HG02840 (cell line): ENCODE measurements at regions not wholly inside any gene's neighbourhood (a gene's known extent, or its start where the extent isn't known, plus 50 kb on each side); places are given as distances from the start of the nearest gene placed in this dataset.
A peak's percentile ranks its signal among the peaks of the same experiment; 100 is the strongest.
"Not testable (repeated sequence)": the region's sequence is repeated elsewhere in the genome, so short reads cannot be mapped to it uniquely, and the experiment has no call there.

ENCODE experiments used
- ATAC-seq: cut with Tn5 transposase; IDR thresholded peaks from one replicate; pipeline ENCODE4 v1.9.1; 2021; ENCODE audit warnings: mild to moderate bottlenecking, moderate library complexity, moderate number of reproducible peaks; ENCODE audit not compliant: unreplicated experiment, low FRiP score

DNA sequence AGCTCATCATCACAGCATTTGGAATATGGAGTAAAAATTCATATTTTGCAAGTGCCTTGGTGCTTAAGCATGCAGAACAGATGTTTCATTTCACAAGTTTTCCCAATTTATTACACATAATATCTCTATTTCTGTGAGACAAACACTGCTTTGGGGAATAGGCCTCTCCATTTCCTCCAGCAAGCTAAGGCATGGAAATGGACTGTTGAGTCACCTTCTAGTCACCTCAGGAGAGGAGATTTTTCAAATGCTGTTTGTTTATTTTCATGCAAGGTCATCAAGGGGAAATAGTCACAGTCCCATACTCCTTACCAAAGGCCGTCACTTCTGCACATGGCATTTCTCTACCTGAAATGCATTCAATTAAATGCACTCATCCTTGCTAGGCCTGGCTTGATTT lies 57.4 kb upstream of the NUTM2D start:
- not testable (repeated sequence) for ATAC-seq

DNA sequence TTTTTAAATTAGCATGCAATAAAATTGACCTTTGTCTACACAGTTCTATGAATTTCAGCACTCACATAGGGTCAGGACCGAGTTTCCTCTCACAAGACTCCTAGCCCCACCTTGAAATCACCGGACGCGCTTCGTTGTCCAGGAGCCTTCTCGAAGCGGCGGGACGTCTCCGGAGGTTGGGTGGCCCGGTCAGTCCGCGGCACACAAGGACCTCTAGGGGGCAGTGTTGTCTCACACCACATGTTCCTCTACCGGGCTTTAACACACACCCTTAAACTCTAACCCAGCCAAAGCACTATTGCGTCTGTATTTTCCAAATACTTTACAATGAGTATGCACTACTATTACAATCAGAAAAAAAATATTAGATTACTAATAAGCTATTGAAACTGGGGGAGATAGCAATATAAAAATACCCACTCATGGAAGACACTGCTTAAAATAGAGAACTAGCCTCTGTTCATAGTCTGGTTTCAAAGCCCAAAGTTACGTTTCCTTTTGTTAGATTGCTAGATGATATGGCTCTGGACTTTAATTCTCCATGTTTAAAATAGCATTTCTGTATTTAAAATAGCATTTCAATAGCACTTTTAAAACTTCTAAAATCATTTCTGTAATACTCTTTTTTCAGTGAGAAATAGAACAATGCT lies 56.0 kb upstream of the NUTM2D start:
- ATAC-seq, result peak; percentile 86

DNA sequence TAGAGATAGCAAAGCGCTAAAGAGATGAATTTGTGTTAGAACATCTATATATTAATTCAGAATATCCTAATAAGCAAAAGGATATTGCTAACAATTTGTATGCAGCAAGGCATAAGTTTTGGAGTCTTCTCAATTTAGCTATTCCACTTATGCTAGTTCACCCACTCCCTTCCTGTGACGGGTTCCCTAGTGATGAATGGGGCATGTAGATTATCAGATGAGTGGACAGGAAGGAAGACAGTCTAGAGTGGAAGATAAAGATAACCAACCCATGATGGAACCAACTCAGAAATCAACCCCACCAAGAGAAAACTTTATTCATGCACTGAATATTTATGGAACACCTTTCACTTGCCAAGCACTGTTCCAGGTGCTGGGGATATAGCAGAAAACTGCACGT lies 55.4 kb upstream of the NUTM2D start:
- ATAC-seq, result not testable (repeated sequence)

DNA sequence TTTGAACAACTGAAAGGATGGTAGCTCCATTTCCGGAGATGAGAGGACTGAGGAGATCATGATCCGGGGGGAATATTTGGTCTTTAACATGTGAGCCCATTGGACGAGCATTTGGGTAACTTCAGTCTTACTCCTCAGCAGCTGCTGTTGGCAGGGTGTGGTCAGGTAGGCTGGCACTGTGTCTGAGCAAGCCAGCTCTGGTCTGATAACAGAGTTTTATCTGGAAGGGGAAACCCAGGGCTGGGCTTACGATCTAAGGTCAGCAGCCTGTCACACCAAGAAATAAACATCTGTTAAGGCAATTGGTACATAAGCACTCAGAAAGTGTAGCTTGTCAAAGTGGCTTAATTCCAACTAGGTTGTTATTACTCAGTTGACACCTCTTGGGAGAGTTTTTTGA lies 53.8 kb upstream of the NUTM2D start:
- not testable (repeated sequence) for ATAC-seq

DNA sequence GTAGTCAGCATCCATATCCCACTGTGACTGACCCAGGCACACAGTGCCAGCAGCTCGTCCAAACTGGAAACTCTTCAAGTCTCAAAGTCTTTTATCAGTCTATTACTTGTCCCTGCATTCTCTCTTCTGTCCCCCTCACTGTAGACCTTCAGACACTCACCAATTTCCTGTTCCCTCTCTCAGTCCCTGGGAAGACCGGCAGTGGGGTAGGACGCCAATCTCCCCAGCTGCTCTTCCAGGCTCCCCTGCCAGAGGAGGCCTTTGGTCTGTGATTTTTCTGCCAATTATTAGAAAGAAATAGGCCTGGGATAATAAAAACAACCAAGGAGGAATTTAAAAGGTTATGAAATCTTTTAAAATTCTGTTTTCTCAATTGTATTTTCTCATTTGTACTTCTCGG lies 50.9 kb upstream of the NUTM2D start:
- not testable (repeated sequence) for ATAC-seq
